HL-60 (cell line): ENCODE measurements at regions not wholly inside any gene's neighbourhood (a gene's known extent, or its start where the extent isn't known, plus 50 kb on each side); places are given as distances from the start of the nearest gene placed in this dataset.

Experiments used
- DNase-seq, 2 experiments: peaks; one replicate each; pipeline ENCODE4 v3.0.0-alpha.2; 2010 to 2020; ENCODE audit warnings: low read depth in 1 of 2, low spot score in 1 of 2
- H3K27ac ChIP-seq: fragments of 250-450 bp; sonication (Bioruptor Pico); replicated peaks from 2 replicates; pipeline ENCODE4 v1.5.1; 2020; ENCODE audit warnings: mild to moderate bottlenecking, moderate library complexity
- H3K27me3 ChIP-seq: fragments of 250-450 bp; sonication (Bioruptor Pico); 2 replicates; pipeline ENCODE4 v1.5.1; 2021; ENCODE audit warnings: mild to moderate bottlenecking, moderate library complexity; ENCODE audit not compliant: insufficient read depth, poor library complexity, severe bottlenecking
- H3K4me3 ChIP-seq: replicated peaks from 2 replicates; pipeline ENCODE4 v1.5.1; 2011; ENCODE audit warnings: mild to moderate bottlenecking, control low read depth, low read length; ENCODE audit not compliant: insufficient read depth
- CTCF ChIP-seq: IDR thresholded peaks from one replicate; pipeline ENCODE4 v1.5.1; 2011; ENCODE audit warnings: low read length, control low read depth, inconsistent platforms; ENCODE audit not compliant: insufficient read depth
- GABPA ChIP-seq: IDR thresholded peaks from 2 replicates; pipeline ENCODE4 v1.6.1; 2012; ENCODE audit warnings: low read depth
- POLR2AphosphoS5 ChIP-seq: IDR thresholded peaks from 2 replicates; pipeline ENCODE4 v1.6.1; 2012; ENCODE audit warnings: low read depth
- REST ChIP-seq: IDR thresholded peaks from 2 replicates; pipeline ENCODE4 v1.6.1; 2012; ENCODE audit warnings: low read depth; ENCODE audit not compliant: insufficient replicate concordance
- SPI1 ChIP-seq: IDR thresholded peaks from 2 replicates; pipeline ENCODE4 v1.6.1; 2012; ENCODE audit warnings: low read depth, mild to moderate bottlenecking, borderline replicate concordance

- DNase-seq = no peak
- Histone ChIP-seq H3K27me3 (no peaks in the 10 kb centered on the region), H3K27ac (no peak overlapping the region), H3K4me3 (no peak overlapping the region)
- TF ChIP-seq GABPA (no peak), REST (no peak), POLR2AphosphoS5 (no peak), CTCF (no peak), SPI1 (no peak)
These were observed 380.7 kb upstream of the SYT1 start for GRCh38 chr12:78483767-78484315.

DNA sequence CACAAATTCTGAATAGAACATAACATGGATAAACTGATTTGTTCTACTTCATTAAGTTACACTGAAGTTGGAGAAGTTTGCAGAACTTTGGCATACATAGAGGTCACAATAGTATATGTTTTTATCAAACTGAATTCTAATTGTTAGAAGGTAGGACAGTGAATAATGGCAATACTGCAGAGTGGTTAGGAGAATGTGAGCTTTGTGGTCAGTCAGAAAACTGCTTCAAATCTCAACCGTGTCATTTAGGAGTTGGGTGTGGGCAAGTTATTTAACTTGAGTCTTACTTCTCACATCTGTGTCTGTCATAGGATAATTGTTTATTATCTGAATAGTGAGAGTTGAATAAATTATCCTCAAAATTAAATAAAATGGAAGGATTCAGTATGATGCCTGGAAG is 374.6 kb upstream of the SYT1 start:
- TF ChIP-seq CTCF = no peak
- TF ChIP-seq POLR2AphosphoS5 = no peak
- no peak for TF ChIP-seq REST
- no peak for TF ChIP-seq SPI1
- no peak for TF ChIP-seq GABPA
- Histone ChIP-seq H3K27ac (no peak overlapping the region), H3K27me3 (no peaks in the 10 kb centered on the region), H3K4me3 (no peak overlapping the region)
- DNase-seq = no peak

GRCh38 chr12:78490861-78491260 is 373.7 kb upstream of the SYT1 start:
- Histone ChIP-seq H3K27ac (no peak overlapping the region), H3K4me3 (no peak overlapping the region), H3K27me3 (no peaks in the 10 kb centered on the region)
- DNase-seq = no peak
- TF ChIP-seq POLR2AphosphoS5 = no peak
- TF ChIP-seq GABPA = no peak

DNA sequence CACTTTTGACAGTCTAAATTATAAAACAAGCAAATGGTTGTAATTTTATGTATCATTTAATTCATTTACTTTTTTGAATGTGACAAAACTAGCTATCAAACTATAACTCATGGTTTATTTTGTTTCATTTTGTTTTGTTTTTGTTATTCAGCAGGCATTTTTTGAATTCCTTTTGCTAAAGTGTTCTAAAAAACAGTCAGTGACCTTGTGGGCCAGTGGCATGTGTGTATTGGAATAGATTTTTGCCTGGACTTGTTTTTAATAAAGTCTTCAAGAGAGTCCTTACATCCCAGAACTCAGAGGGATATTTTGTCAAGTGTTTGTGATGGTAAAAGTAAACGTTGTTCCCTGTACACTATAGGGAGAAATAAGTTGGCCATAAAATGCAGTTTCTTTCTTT is 369.7 kb upstream of the SYT1 start:
- TF ChIP-seq GABPA = no peak
- no peak for TF ChIP-seq POLR2AphosphoS5
- TF ChIP-seq CTCF = no peak
- no peak for TF ChIP-seq REST
- TF ChIP-seq SPI1 = no peak
- Histone ChIP-seq H3K27me3 (no peaks in the 10 kb centered on the region), H3K4me3 (no peak overlapping the region), H3K27ac (no peak overlapping the region)
- DNase-seq = no peak
